Peyer's patch (tissue), 4 donors: ENCODE measurements at regions not wholly inside any gene's neighbourhood (a gene's known extent, or its start where the extent isn't known, plus 50 kb on each side); places are given as distances from the start of the nearest gene placed in this dataset.

Source experiments
- POLR2A ChIP-seq, 2 donors: fragments of 450-650 bp; IDR thresholded peaks; one replicate each; pipeline ENCODE4 v1.5.1; 2017; ENCODE audit warnings: antibody characterized with exemption in 2 of 2, mild to moderate bottlenecking in 2 of 2, moderate library complexity in 2 of 2
- TF ChIP-seq, protein P1 (sequence below), 6 experiments: fragments of 450-650 bp in 4 of 6; fragments of 200-600 bp in 2 of 6; sonication (generic) in 1 of 6; IDR thresholded peaks; one replicate each; pipeline ENCODE4 v1.5.1; 2017 to 2019; ENCODE audit warnings: antibody characterized with exemption in 6 of 6, mild to moderate bottlenecking in 3 of 6, moderate library complexity in 1 of 6

DNA sequence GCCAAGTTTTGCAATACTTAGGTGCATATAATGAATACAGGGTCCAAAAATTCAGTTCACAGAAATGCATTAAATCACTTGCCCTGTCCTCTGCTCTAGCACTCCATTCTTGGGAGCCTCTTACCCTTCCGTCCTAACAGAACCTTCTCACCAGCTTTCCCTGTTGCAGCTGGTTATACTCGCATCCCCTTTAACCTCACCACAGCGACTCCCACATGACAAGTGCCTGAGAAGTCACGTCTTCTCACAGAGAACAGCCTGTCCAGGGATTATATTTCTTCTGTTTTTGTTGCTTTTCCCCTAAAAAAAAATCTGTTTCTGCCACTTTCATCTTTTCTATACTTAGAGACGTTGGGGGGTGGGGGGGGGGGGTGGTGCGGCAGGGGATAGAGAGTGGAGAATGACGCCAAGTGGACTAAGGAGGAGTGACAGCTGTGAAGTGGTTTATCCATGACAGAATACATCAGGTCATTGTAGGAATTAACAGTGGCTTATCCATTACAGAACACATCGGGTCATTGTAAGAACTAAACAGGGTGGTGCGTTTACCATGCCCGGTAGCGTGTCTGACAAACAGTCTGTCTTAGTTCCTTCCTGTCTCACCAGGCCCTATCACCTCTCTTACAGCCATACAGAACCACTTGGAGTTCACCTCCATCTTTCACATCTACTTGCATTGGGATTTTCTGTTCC, 117.6 kb downstream of the UBE2U start:
- TF ChIP-seq, protein P1, sequence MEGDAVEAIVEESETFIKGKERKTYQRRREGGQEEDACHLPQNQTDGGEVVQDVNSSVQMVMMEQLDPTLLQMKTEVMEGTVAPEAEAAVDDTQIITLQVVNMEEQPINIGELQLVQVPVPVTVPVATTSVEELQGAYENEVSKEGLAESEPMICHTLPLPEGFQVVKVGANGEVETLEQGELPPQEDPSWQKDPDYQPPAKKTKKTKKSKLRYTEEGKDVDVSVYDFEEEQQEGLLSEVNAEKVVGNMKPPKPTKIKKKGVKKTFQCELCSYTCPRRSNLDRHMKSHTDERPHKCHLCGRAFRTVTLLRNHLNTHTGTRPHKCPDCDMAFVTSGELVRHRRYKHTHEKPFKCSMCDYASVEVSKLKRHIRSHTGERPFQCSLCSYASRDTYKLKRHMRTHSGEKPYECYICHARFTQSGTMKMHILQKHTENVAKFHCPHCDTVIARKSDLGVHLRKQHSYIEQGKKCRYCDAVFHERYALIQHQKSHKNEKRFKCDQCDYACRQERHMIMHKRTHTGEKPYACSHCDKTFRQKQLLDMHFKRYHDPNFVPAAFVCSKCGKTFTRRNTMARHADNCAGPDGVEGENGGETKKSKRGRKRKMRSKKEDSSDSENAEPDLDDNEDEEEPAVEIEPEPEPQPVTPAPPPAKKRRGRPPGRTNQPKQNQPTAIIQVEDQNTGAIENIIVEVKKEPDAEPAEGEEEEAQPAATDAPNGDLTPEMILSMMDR (IDR thresholded peaks at IDR 0.05) = no peak
- no peak for TF ChIP-seq POLR2A (IDR thresholded peaks at IDR 0.05)
